ENCODE measurements at regions not wholly inside any gene's neighbourhood (a gene's known extent, or its start where the extent isn't known, plus 50 kb on each side); places are given as distances from the start of the nearest gene placed in this dataset.

DNA sequence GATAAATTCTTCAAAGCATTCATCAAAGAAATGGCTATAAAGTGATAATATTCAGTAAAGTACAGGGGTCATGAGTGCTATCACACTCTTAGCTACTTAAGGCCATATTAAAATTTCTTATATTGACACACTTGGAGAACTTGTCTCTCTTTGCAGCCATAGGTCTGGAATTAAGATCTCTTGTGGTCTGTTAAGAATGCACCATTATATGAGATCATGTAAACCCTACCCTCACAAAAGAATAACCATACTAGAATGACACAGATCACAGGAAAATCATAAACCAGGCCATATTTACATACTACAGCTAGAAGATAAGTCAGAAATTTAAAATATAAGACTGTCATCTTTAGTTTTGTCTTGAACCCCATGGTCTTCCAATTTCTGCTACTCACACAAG lies 434.3 kb downstream of the PDGFC start:
- TF ChIP-seq, protein P1, sequence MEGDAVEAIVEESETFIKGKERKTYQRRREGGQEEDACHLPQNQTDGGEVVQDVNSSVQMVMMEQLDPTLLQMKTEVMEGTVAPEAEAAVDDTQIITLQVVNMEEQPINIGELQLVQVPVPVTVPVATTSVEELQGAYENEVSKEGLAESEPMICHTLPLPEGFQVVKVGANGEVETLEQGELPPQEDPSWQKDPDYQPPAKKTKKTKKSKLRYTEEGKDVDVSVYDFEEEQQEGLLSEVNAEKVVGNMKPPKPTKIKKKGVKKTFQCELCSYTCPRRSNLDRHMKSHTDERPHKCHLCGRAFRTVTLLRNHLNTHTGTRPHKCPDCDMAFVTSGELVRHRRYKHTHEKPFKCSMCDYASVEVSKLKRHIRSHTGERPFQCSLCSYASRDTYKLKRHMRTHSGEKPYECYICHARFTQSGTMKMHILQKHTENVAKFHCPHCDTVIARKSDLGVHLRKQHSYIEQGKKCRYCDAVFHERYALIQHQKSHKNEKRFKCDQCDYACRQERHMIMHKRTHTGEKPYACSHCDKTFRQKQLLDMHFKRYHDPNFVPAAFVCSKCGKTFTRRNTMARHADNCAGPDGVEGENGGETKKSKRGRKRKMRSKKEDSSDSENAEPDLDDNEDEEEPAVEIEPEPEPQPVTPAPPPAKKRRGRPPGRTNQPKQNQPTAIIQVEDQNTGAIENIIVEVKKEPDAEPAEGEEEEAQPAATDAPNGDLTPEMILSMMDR (IDR thresholded peaks at IDR 0.05) = no peak
- no peak for TF ChIP-seq EZH2 (IDR thresholded peaks at IDR 0.05; ENCODE audit: borderline replicate concordance, insufficient read depth, low read depth, low read length, poor library complexity, severe bottlenecking)

All from B cell (primary cell).